ENCODE measurements at regions not wholly inside any gene's neighbourhood (a gene's known extent, or its start where the extent isn't known, plus 50 kb on each side); places are given as distances from the start of the nearest gene placed in this dataset.

GRCh38 chr16:35687781-35688180 is 2228.4 kb downstream of the TP53TG3F start:
- no peaks in the 10 kb centered on the region for H3K4me1 Mint-ChIP-seq (ENCODE audit: low read depth)
- peaks cover 76% of the 10 kb centered on the region for H3K9me3 Mint-ChIP-seq (ENCODE audit: low read depth)

GRCh38 chr16:35689764-35690163 is 2230.4 kb downstream of the TP53TG3F start:
- no peaks in the 10 kb centered on the region for H3K27me3 Mint-ChIP-seq
- H3K27ac Mint-ChIP-seq, result no peak overlapping the region
- DNase-seq (ENCODE audit: low spot score, unreplicated experiment), result no peak
- H3K36me3 Mint-ChIP-seq (ENCODE audit: insufficient read depth), result no peaks in the 10 kb centered on the region
- no peak overlapping the region for H3K4me3 Mint-ChIP-seq (ENCODE audit: low read depth)
- TF ChIP-seq CTCF (IDR thresholded peaks at IDR 0.05; ENCODE audit: unreplicated experiment), result no peak
- no peaks in the 10 kb centered on the region for H3K4me1 Mint-ChIP-seq (ENCODE audit: low read depth)
- peaks cover 75% of the 10 kb centered on the region for H3K9me3 Mint-ChIP-seq (ENCODE audit: low read depth)

More at GRCh38 chr16:35687781-35688180, 2228.4 kb downstream of the TP53TG3F start:
- TF ChIP-seq CTCF (IDR thresholded peaks at IDR 0.05; ENCODE audit: unreplicated experiment), result no peak
- H3K27ac Mint-ChIP-seq, result no peak overlapping the region
- H3K36me3 Mint-ChIP-seq (ENCODE audit: insufficient read depth), result no peaks in the 10 kb centered on the region
- no peaks in the 10 kb centered on the region for H3K27me3 Mint-ChIP-seq
- DNase-seq (ENCODE audit: low spot score, unreplicated experiment), result no peak
- no peak overlapping the region for H3K4me3 Mint-ChIP-seq (ENCODE audit: low read depth)

GRCh38 chr16:35690413-35690812 is 2231.0 kb downstream of the TP53TG3F start:
- no peak for DNase-seq (ENCODE audit: low spot score, unreplicated experiment)
- no peak for TF ChIP-seq CTCF (IDR thresholded peaks at IDR 0.05; ENCODE audit: unreplicated experiment)
- Mint-ChIP-seq H3K9me3 (ENCODE audit: low read depth) (peaks cover 79% of the 10 kb centered on the region), H3K27ac (no peak overlapping the region), H3K4me1 (ENCODE audit: low read depth) (no peaks in the 10 kb centered on the region), H3K27me3 (no peaks in the 10 kb centered on the region), H3K36me3 (ENCODE audit: insufficient read depth) (no peaks in the 10 kb centered on the region), H3K4me3 (ENCODE audit: low read depth) (no peak overlapping the region)

GRCh38 chr16:35691057-35691456 is 2231.6 kb downstream of the TP53TG3F start:
- Mint-ChIP-seq H3K27me3 (no peaks in the 10 kb centered on the region), H3K27ac (no peak overlapping the region), H3K4me1 (ENCODE audit: low read depth) (no peaks in the 10 kb centered on the region), H3K9me3 (ENCODE audit: low read depth) (peaks cover 76% of the 10 kb centered on the region), H3K4me3 (ENCODE audit: low read depth) (no peak overlapping the region), H3K36me3 (ENCODE audit: insufficient read depth) (no peaks in the 10 kb centered on the region)
- TF ChIP-seq CTCF (IDR thresholded peaks at IDR 0.05; ENCODE audit: unreplicated experiment), result no peak
- no peak for DNase-seq (ENCODE audit: low spot score, unreplicated experiment)

- H3K27ac Mint-ChIP-seq, result no peak overlapping the region
- peaks cover 63% of the 10 kb centered on the region for H3K9me3 Mint-ChIP-seq (ENCODE audit: low read depth)
- no peak for TF ChIP-seq CTCF (IDR thresholded peaks at IDR 0.05; ENCODE audit: unreplicated experiment)
- no peaks in the 10 kb centered on the region for H3K4me1 Mint-ChIP-seq (ENCODE audit: low read depth)
- no peak overlapping the region for H3K4me3 Mint-ChIP-seq (ENCODE audit: low read depth)
- H3K36me3 Mint-ChIP-seq (ENCODE audit: insufficient read depth), result no peaks in the 10 kb centered on the region
- no peak for DNase-seq (ENCODE audit: low spot score, unreplicated experiment)
- H3K27me3 Mint-ChIP-seq, result no peaks in the 10 kb centered on the region
These were observed 2233.4 kb downstream of the TP53TG3F start for GRCh38 chr16:35692824-35693223.

Data from progenitor cell of endocrine pancreas (in vitro differentiated cells).